Ovary (tissue), 3 donors: ENCODE measurements at regions not wholly inside any gene's neighbourhood (a gene's known extent, or its start where the extent isn't known, plus 50 kb on each side); places are given as distances from the start of the nearest gene placed in this dataset.

ENCODE experiments used
- CTCF ChIP-seq, 3 donors: fragments of 450-650 bp in 2 of 3; fragments of 200-600 bp in 1 of 3; IDR thresholded peaks; one replicate each; pipeline versions ENCODE4 v1.5.1 to v1.8.0; 2016 to 2022; ENCODE audit warnings: antibody characterized with exemption in 3 of 3, mild to moderate bottlenecking in 1 of 3
- POLR2A ChIP-seq: fragments of 450-650 bp; IDR thresholded peaks from one replicate; pipeline ENCODE4 v1.6.1; 2017; ENCODE audit warnings: antibody characterized with exemption, mild to moderate bottlenecking, moderate library complexity
- donor health status: DM: no; HTN: no; CAD: no.

GRCh38 chr9:126239515-126239914 lies 87.1 kb upstream of the MVB12B start:
- no peak for TF ChIP-seq CTCF (IDR thresholded peaks at IDR 0.05)
- TF ChIP-seq POLR2A, result no peak
